ENCODE measurements at regions not wholly inside any gene's neighbourhood (a gene's known extent, or its start where the extent isn't known, plus 50 kb on each side); places are given as distances from the start of the nearest gene placed in this dataset.

GRCh38 chr14:26023967-26024366 is 573.9 kb downstream of the NOVA1 start:
- H3K36me3 ChIP-seq: no peaks in the 10 kb centered on the region
- no peaks in the 10 kb centered on the region for H3K9me3 ChIP-seq (ENCODE audit: low read depth)
- DNase-seq (ENCODE audit: low read depth in 1 of 2, low spot score in 1 of 2): no peak
- TF ChIP-seq CTCF (IDR thresholded peaks at IDR 0.05; ENCODE audit: low read depth, low read length): no peak
- no peak overlapping the region for H3K4me3 ChIP-seq
- H3K27me3 ChIP-seq: no peaks in the 10 kb centered on the region
- no peak overlapping the region for H3K27ac ChIP-seq
- H3K4me1 ChIP-seq (ENCODE audit: low read depth): no peaks in the 10 kb centered on the region

DNA sequence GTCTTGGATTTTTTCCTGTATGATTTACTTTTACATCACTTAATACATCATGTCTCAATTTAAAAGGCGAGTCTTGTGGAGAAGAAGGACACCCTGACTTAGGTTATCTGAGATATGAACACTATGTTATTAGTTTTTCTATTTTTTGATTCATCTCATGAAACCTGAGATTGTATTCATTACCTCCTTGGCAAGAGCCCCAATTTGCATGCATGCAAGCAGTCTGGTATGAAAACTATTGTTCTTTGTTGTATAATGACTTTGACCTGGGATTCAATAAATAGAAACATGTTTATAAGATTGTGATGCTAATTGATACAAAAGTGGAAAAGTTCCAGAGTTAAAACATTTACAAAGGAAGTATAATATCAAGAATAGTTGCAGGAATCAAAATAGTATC is 576.1 kb downstream of the NOVA1 start:
- Histone ChIP-seq H3K4me3 (no peak overlapping the region), H3K36me3 (no peaks in the 10 kb centered on the region), H3K4me1 (ENCODE audit: low read depth) (no peaks in the 10 kb centered on the region), H3K27me3 (no peaks in the 10 kb centered on the region), H3K9me3 (ENCODE audit: low read depth) (no peaks in the 10 kb centered on the region), H3K27ac (no peak overlapping the region)
- no peak for DNase-seq (ENCODE audit: low read depth in 1 of 2, low spot score in 1 of 2)
- TF ChIP-seq CTCF (IDR thresholded peaks at IDR 0.05; ENCODE audit: low read depth, low read length): no peak

- H3K9me3 ChIP-seq (ENCODE audit: low read depth): no peaks in the 10 kb centered on the region
- H3K27me3 ChIP-seq: no peaks in the 10 kb centered on the region
- no peak for TF ChIP-seq CTCF (IDR thresholded peaks at IDR 0.05; ENCODE audit: low read depth, low read length)
- no peak overlapping the region for H3K4me3 ChIP-seq
- H3K4me1 ChIP-seq (ENCODE audit: low read depth): no peaks in the 10 kb centered on the region
- no peaks in the 10 kb centered on the region for H3K36me3 ChIP-seq
- DNase-seq (ENCODE audit: low read depth in 1 of 2, low spot score in 1 of 2): no peak
- no peak overlapping the region for H3K27ac ChIP-seq
Observed at GRCh38 chr14:26017270-26017669, 580.6 kb downstream of the NOVA1 start.

- Histone ChIP-seq H3K27ac (no peak overlapping the region), H3K27me3 (no peaks in the 10 kb centered on the region), H3K9me3 (ENCODE audit: low read depth) (no peaks in the 10 kb centered on the region), H3K4me1 (ENCODE audit: low read depth) (no peaks in the 10 kb centered on the region), H3K36me3 (no peaks in the 10 kb centered on the region), H3K4me3 (no peak overlapping the region)
- peak; percentile 2 to 32 for DNase-seq (ENCODE audit: low read depth in 1 of 2, low spot score in 1 of 2)
- no peak for TF ChIP-seq CTCF (IDR thresholded peaks at IDR 0.05; ENCODE audit: low read depth, low read length)
Observed at GRCh38 chr14:26008290-26008689, 589.5 kb downstream of the NOVA1 start.

- H3K27ac ChIP-seq: no peak overlapping the region
- H3K4me1 ChIP-seq (ENCODE audit: low read depth): no peaks in the 10 kb centered on the region
- no peaks in the 10 kb centered on the region for H3K27me3 ChIP-seq
- no peak for DNase-seq (ENCODE audit: low read depth in 1 of 2, low spot score in 1 of 2)
- no peaks in the 10 kb centered on the region for H3K9me3 ChIP-seq (ENCODE audit: low read depth)
- no peak overlapping the region for H3K4me3 ChIP-seq
- no peak for TF ChIP-seq CTCF (IDR thresholded peaks at IDR 0.05; ENCODE audit: low read depth, low read length)
- no peaks in the 10 kb centered on the region for H3K36me3 ChIP-seq
Observed at GRCh38 chr14:26004342-26004741, 593.5 kb downstream of the NOVA1 start.

DNA sequence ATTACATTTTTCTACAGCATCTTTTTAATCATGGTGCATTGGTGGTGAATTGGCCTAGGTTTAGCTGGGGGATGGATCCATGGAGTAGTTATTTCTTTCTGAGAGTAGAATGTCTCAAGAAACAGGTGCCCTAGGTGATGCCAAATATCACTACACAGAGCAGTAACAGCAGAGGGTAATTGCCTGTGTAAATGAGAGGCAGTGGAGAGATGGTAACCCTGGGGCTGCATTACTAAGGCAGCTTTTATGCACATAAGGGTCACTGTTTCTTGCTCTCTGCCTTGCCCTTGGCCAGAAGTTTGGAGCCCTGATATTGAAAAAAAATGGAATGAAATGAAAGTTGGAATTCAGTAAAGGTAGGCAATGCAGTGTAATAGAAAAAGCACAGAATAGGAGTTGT is 604.0 kb downstream of the NOVA1 start:
- no peak for TF ChIP-seq CTCF (IDR thresholded peaks at IDR 0.05; ENCODE audit: low read depth, low read length)
- DNase-seq (ENCODE audit: low read depth in 1 of 2, low spot score in 1 of 2): no peak
- H3K27me3 ChIP-seq: no peaks in the 10 kb centered on the region
- H3K4me3 ChIP-seq: no peak overlapping the region
- H3K4me1 ChIP-seq (ENCODE audit: low read depth): no peaks in the 10 kb centered on the region
- H3K9me3 ChIP-seq (ENCODE audit: low read depth): no peaks in the 10 kb centered on the region
- H3K27ac ChIP-seq: no peak overlapping the region
- no peaks in the 10 kb centered on the region for H3K36me3 ChIP-seq
